Iris pigment epithelial cell (primary cell): ENCODE measurements at regions not wholly inside any gene's neighbourhood (a gene's known extent, or its start where the extent isn't known, plus 50 kb on each side); places are given as distances from the start of the nearest gene placed in this dataset.
A peak's percentile ranks its signal among the peaks of the same experiment; 100 is the strongest.
"Not testable (repeated sequence)": the region's sequence is repeated elsewhere in the genome, so short reads cannot be mapped to it uniquely, and the experiment has no call there.

Experiments used
- DNase-seq: peaks from one replicate; pipeline ENCODE4 v3.0.0-alpha.2; 2011; ENCODE audit warnings: low read depth

DNA sequence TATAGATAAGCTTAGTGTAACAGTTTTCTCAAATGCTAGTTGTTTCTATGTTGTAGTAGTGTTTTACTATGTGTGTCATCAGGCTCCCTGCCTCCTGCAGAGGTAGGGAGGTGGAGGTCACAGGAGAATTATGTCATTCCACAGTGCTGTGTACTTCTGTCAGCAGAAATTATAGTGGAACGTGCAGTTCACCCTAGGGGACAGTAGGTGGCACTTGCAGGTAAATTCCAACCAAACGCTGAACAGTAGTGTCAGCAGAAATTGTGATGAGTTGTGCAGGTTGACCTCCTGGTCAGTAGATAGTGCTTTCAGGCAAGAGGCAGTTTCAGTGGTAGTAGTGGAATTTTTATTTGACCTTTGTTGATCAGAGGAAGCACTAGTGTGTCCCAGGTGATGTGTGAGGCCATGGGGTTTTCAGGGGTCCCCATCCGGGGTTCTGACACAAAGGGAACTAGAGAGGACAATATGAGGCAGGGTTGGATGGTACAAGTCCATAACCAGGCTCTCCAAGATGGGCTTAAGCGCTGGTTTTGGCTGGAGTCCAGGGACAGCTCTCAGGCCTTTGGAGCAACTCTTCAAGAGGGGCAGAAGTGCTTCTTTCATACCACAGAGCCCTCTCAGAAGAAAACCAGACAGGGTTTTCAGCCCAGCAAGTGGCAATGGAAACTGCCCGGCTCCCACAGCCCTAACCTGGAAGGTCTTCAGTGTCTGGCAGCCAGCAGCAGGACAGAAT is 402.9 kb downstream of the CYLC2 start:
- DNase-seq = peak; percentile 76

DNA sequence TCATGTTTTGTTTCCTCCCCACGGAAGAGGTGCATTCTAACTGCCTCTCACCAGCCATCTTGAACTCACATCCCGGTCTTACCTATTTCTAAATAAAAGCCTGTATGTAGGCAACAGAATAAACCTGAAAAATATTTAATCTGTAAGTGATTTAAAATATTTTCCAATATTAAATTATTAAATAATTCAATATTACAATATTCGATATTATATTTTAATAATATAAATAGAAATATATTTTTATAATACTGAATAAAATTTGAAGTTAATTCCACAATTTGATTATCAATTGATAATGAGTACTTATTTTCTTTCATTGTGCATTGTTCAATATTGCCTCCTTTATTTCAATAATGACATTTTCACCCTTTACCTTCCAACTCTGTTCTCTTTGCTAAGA is 404.4 kb downstream of the CYLC2 start:
- DNase-seq = no peak

DNA sequence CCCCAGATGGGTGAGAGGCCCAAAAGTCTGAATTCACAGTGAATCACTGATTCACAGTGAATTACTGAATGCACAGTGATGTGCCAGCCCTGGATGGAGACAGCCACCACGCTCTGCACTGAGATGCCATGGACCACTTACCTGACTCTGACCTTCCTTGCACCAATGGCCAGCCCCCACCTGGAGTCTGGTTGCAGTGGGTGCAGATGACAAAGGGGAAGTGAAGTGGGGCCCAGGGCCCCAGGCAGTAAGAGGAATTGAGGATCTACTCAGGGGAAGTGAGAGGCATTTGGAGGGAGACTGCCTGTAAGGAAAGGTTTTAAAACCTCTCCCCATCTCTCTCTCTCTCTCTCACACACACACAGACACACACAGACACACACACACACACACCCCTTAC is 412.1 kb downstream of the CYLC2 start:
- DNase-seq = no peak

DNA sequence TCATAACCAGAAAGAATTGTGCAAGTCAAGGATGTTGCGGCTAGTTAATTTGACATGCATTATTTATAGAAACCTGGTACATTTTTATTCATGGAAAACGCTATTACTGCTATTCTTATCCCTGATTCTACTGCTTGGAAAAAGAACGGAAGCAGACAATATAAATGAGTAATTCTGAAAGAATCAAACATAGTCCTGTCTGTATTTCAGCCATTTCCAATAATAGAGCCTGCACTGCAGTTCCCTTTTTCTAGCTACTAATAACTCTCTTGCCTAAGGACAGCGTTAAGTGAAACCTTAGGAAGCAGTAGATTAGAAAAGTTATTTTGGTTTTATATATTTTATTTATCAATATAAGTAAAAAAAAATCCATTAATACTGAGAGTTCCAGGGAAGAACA is 414.9 kb downstream of the CYLC2 start:
- DNase-seq = no peak

DNA sequence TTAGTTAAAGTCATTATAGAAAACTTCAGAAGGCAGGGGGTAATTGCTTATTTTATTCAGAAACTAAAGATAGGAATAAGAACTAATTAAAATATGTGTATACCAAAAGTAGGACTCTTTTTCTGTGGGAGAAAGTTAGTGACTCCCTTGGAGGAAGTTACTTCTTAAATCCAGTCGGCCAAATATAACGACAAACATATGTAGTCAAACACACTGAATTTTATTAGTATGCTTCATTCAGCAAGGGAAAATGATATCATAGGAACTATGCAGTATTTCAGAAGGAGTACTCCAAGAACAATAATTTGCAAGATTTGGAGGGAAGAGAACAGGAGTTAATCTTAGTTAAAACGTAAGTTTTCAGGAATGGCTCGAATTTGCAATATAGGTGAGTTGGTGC is 432.6 kb downstream of the CYLC2 start:
- DNase-seq = no peak

DNA sequence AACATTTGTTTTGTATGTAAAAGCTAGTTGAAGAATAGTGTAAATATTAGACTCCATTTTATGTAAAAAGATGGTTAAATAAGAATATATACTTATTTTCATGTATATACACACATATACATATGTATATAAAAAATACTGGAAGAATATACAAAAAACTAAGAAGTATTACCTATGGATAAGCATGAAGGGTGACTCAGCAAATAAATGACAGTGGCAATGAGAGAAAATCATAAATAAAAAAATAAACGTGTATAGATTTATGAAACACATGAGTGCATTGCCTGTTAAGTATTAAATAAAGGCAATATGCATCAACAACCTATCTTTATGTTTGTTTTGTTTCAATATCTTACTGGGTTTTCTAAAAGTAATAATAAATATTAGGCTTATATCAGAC is 435.3 kb downstream of the CYLC2 start:
- DNase-seq = no peak

DNA sequence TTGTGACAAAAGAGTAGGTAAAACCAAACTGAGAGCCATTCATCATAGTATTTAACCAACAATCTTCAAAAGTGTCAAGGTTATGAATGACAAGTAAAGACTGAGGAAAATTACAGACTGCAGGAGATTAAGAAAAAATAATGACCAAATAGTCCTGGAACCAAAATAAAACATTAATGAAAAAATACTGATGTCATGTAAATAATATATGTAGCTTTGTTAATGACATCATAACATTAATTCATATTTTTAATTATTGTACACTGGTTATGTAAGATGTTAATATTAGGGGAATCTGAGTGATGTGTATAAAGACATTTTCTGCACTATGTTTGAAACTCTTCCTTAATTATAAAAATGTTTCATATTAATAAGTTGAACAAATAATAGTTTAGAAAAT is 436.7 kb downstream of the CYLC2 start:
- DNase-seq = no peak

DNA sequence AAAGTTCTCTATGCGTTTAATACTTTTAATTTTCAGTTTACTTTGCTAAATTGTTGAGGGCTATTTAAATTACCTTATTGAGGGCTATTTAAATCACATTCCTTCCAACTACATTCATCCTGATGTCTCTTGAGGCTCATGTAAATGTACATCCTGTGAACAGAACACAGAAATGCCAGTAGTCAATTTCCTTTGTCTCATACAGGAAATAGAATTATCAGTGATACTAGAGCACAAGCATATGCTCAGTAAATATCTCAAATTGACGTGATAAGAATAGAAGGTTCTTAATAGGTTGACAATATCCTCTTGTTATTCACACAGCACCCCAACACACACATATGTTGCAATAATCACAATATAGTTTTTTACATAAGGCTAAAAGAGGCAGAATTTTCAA is 449.0 kb downstream of the CYLC2 start:
- DNase-seq = peak; percentile 21

DNA sequence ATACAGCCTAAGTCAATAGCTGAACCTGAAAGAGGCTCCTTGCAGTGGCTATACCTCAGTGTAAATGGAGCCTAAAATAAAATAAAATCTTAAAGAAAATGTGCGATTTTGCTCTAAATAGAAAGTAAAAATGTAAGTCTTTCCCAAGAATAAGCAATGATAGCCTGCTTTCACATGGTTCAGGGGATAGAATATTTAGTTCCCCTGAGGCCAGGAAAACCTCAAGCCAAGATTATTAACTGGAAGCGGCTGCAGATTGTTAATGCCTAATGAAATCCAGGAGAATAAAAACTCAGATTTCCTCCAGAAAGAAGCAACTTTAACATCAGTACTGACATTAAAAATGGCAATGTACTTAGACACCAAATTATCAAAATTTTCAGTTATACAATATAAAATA is 463.7 kb downstream of the CYLC2 start:
- DNase-seq = no peak

DNA sequence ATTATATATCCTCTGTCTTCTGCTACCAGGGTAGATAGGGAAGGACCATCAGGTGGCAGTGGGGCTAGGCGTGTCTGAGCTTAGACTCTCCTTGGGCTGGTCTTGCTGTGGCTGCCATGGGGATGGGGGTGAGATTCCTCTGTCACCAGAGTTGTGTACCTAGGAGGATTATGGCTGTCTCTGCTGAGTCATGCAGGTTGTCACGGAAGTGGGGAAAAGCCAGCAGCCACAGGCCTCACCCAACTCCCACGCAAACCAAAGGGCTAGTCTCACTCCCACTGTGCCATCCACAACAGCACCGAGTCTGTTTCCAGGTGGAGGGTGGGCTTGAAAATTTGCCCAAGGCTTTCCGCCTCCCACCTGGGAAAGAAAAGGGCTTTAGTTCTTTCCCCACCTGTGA is 476.1 kb downstream of the CYLC2 start:
- no peak for DNase-seq

DNA sequence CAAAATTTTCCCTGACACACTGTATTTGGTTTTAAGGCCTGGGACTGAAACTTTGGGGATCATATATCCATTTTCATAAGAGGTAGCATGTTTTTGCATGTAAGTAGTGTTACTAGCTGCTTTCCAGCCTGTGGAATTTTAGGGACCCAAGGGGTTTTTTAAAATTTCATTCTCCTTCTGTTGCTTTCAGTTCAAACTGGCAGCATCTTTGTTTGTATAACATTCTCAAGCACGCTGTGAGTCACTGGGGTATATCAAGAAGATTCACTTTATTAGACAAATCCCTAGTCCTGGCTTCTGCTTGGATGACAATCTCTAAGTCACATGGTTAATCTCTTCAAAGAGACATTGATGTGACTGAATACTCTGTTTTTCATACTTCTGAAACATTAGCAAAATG is 479.0 kb downstream of the CYLC2 start:
- peak; percentile 25 for DNase-seq

DNA sequence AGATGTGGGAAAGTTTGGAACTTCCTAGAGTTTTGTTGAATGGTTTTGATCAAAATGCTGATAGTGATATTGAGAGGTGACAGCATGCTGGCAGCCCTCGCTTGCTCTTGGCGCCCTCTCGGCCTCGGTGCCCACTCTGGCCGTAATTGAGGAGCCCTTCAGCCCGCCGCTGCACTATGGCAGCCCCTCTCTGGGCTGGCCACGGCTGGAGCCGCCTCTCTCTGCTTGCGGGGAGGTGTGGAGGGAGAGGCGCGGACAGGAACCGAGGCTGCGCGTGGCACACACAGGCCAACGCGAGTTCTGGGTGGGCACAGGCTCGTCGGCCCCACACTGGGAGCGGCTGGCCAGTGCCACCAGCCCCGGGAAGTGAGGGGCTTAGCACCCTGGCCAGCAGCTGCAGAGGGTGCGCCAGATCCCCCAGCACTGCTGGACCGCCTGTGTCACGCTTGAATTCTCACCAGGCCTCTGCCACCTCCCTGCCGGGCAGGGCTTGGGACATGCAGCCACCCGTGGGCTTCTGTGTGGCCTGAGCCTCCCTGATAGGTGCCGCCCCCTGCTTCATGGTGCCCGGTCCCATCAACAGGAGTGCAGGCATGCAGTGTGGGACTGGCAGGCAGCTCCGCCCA is 488.5 kb downstream of the CYLC2 start:
- DNase-seq = no peak

DNA sequence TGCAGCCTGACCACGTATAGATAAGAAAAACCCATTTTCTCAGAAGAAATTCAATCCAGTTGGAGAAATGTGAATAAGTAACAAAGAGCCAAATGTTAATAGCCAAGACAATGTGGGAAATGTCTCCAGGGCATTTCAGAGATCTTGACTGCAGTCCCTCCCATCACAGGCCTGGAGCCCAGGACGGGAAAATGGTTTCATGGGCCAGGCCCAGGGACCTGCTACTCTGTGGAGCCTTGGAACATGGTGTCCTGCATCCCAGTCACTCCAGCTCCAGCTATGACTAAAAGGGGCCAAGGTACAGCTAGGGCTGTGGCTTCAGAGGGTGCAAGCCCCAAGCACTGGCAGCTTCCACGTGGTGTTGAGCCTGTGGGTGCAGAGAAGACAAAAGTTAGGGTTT is 490.0 kb downstream of the CYLC2 start:
- DNase-seq = no peak

DNA sequence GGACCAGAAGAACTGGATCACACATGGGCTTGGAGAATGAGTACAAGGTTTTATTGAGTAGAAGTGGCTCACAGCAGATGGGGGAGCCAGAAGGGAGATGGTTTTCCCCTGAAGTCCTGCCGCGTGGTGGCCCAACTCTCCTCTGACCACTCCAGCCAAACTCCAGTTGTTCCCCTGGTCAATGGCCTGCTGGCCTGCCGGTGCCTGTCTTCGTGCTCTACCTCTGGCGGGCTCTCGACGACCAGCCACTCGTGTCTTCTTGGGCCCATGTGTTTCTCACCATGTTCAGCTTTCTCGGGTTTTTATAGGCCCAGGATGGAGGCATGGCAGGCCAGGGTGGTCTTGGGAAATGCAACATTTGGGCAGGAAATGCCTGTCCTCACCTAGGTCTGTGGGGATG is 519.6 kb downstream of the CYLC2 start:
- no peak for DNase-seq

DNA sequence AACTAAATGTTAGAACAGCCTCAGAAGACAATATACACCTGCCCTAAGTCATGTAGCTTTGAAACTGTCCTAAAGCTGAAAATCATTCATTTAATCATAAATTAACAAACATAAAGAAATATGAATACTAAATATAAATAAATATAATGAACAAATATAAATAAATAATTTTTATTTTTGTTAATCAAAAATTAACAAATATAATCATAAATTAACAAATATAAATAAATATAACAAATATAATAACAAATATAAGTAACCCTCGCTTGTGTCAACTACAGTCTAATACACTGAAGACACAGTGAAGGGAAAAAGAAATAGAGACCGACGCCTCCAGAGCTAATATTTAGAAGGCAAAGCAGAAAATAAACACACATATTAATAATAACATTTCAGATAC is 527.3 kb downstream of the CYLC2 start:
- no peak for DNase-seq

DNA sequence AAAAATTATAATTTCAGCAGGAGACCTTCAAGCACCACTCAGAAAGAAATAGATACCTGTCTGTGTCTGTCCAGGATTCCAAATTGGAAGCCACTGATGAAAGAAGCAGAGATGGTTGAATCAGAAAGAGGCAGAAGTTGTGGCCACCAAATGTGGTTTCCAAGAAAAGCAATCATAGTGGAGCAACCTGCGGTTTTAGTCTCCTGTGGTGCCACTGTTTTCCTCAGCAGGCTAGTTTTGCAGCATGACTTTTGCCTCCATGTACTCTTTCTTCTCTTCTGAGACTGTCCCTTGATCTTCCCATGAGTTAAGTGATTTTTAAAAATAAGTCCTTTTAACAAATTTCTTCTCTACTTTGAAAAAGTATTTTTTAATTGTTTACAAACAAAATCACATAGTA is 535.8 kb downstream of the CYLC2 start:
- DNase-seq = no peak

DNA sequence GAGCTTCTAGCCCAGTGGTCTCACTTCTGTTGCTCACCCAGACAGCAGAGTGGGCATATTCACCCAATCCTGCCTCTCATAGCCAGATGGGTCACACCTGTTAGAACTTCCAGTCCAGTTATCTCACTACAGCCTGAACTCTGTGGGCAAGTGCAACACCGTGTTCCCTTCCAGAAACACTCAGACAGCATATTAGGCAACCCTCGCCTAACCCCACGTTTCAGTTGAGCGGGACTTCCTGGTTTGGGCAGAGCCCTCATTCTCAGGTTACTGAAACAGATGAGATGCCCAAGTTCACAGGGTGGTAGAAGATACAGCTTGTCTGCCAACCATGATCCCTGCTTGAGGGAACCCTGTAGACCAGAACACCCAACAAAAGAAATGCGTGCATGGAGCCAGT is 538.2 kb downstream of the CYLC2 start:
- DNase-seq = no peak

DNA sequence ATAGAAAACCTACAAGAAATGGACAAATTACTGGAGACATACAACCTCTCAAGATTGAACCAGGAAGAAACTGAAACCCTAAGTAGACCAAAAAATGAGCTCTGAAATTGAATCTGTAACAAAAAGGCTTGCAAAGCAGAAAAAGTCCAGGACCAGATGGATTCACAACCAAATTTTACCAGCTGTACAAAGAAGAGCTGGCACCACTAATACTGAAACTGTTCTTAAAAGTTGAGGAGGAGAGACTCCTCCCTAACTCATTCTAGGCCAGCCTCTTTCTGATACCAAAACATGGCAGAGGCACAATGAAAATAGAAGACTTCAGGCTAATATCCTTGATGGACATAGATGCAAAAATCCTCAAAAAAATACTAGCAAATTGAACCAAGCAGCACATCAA is 542.3 kb downstream of the CYLC2 start:
- DNase-seq = no peak

DNA sequence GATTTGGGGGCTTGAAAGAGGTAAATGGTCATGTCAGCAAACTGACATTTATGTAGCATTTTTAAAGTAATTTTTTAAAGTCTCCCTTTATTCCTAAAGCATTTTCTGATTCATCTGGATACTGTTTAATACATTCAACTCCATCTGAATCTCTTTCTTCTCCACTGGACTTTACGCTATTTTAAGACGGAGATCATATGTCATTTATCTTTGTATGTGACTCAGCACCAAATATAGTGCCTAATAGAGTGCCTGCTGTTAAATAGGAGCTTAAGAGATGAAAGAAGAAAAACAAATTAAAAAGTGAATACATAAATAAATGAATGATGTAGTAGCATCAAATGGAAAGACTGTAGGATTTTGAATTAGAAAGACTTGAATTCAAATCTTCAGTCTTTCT is 548.8 kb upstream of the SMC2 start:
- DNase-seq = no peak

DNA sequence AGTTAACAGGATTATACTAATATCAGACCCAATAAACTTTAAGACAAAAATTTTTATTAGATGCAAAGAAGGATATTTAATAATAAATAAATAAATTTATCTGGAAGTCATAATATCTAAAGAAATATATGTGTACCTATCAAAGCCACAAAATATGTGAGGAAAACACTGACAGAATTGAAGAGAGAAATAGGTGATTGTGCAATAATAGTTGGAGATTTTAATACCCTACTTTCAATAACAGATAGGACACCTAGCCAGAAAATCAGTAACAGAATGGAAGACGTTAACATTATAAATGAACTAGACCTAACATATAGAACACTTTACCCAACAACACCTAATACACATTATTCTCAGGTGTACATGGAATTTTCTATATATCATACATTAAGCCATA is 541.4 kb upstream of the SMC2 start:
- DNase-seq = no peak

DNA sequence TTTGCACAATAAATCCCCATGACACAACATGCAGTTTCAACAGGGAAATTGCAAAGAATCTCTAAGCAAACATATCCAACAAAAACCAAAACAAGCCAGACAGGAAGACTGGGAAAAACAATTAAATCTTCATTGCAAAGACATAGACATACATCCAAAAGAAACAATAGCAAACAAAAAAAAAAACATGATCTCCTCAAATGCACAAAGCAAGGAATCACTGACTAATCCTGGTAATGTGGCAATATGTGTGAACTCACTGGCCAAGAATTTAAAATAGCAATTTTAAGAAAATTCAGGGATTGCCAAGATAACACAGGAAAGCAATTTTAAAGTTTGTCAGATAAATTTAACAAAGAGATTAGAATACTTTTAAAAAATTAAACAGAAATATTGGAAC is 520.1 kb upstream of the SMC2 start:
- peak; percentile 65 for DNase-seq

DNA sequence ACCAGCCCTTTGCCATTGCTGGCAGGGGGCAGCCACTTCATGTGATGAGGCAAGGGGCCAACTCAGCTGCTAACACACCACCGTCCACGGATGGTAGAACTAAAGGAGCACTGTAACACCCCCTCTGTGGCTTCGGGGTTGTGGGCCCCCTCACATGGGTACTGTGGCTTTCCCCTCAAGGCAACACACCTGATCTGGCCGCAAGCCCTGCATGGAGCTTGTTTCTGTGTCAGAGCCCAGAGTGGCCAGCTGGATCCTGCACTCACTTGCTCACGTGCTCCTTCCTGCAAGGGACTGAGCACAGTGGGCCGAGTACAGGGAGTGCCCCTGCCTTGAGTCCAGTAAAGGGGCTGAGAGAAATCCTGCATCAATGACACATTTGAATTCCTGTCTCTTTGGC is 507.4 kb upstream of the SMC2 start:
- DNase-seq = no peak

DNA sequence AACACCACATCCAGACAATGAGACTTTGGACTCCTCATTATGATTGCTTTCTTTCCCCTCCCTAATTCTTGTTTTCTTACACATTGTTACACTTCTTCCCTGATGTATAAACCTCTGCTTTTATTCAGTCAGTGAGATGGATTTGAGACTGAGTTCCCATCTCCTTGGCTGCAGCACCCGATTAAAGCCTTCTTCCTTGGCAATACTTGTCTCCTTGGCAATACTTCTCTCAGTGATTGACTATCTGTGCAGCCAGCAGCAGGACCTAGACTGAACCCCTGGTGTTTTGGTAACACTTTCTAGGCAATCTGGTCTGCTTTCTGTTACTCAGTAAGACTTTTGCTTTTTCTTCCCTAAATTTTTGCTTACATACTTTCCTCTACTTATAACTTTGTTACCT is 492.8 kb upstream of the SMC2 start:
- DNase-seq = no peak

DNA sequence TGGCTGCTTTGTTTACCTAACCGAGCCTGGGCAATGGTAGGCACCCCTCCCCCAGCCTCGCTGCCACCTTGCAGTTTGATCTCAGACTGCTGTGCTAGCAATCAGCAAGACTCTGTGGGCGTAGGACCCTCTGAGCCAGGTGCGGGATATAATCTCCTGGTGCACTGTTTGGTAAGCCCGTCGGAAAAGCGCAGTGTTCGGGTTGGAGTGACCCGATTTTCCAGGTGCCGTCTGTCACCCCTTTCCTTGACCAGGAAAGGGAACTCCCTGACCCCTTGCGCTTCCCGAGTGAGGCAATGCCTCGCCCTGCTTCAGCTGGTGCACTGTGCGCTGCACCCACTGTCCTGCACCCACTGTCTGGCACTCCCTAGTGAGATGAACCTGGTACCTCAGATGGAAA is 482.2 kb upstream of the SMC2 start:
- not testable (repeated sequence) for DNase-seq
